HG03045 (cell line): ENCODE measurements at regions not wholly inside any gene's neighbourhood (a gene's known extent, or its start where the extent isn't known, plus 50 kb on each side); places are given as distances from the start of the nearest gene placed in this dataset.

Experiments used
- ATAC-seq: cut with Tn5 transposase; IDR thresholded peaks from one replicate; pipeline ENCODE4 v1.9.1; 2021; ENCODE audit warnings: mild to moderate bottlenecking, moderate library complexity; ENCODE audit not compliant: unreplicated experiment

- ATAC-seq, result no peak
Observed at GRCh38 chr12:92337128-92337527, 191.5 kb upstream of the BTG1 start.

DNA sequence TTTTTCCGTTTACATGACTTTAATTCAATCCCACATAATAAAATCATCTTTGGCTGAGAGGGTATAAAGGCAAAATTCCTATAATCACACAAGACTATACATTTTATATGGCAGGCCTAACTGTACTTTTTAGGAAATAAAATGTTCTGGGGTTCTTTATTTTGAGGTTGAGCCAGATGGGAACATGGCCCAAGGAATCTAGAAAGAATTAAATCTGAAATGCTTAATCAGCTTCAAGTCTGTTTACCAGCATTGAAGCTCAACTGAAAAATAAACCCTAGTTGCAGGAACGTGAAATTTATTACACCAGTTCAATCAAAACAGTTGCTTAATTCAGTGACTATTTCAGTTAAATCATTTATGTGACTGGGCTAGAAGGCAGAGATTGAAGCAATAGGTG is 191.0 kb upstream of the BTG1 start:
- no peak for ATAC-seq

GRCh38 chr12:92335831-92336230 is 190.2 kb upstream of the BTG1 start:
- ATAC-seq, result no peak

- no peak for ATAC-seq
Observed at GRCh38 chr12:92334552-92334951, 188.9 kb upstream of the BTG1 start.

DNA sequence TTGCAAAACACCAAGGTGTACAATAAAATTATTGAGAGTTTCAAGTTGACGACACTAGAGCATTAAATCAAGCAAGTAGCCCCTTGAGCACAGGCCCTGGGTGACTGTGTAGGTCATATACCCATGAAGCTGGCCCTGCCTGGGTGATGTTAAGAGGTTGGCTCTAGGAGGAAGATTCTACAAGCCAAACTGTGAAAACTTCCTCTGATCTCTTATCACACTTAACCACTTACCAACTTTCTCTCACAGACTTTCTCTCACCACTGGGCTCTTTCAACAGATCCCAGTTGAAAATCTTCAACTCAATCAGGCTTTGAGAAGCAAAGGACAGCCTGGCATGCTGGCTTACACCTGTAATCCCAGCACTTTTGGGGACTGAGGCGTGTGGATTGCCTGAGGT is 186.9 kb upstream of the BTG1 start:
- no peak for ATAC-seq

DNA sequence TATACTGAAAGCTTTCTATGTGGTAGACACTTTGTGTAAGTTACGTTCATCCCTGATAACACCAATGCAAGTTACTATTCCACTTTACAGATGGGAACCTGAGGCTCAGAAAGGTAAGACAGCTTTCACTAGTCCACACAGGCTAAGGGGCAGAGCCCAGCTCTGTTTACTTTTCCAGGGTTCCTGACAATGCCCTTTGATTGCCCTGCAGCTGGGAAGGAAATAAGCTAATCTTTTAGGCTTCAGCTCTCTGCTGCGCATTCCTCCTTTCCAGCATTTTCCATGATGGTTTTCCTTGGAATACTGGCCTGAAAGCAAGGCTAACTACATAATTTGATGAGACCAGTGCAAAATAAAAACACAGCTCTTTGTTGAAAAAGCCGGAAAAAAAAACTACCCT is 185.7 kb upstream of the BTG1 start:
- no peak for ATAC-seq

GRCh38 chr12:92330654-92331053 is 185.0 kb upstream of the BTG1 start:
- ATAC-seq, result no peak

DNA sequence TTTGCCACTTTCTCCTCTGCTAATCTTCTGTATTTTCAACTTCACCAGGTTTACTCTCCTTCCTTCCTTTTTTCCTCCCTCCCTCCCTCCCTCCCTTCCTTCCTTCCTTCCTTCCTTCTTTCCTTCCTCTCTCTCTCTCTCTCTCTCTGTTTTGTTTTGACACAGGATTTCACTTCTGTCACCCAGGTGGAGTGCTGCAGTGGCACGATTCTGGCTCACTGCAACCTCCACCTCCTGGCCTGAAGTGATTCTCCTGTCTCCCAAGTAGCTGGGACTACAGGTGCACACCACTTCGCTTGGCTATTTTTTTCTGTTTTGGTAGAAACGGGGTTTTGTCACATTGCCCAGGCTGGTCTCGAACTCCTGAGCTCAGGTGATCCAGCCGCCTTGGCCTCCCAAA is 181.2 kb upstream of the BTG1 start:
- no peak for ATAC-seq

GRCh38 chr12:92324849-92325500 is 179.3 kb upstream of the BTG1 start:
- ATAC-seq, result no peak

GRCh38 chr12:92312463-92312964 is 166.9 kb upstream of the BTG1 start:
- ATAC-seq, result no peak

GRCh38 chr12:92304371-92305055 is 158.9 kb upstream of the BTG1 start:
- no peak for ATAC-seq

GRCh38 chr12:92302041-92302829 is 156.6 kb upstream of the BTG1 start:
- no peak for ATAC-seq

DNA sequence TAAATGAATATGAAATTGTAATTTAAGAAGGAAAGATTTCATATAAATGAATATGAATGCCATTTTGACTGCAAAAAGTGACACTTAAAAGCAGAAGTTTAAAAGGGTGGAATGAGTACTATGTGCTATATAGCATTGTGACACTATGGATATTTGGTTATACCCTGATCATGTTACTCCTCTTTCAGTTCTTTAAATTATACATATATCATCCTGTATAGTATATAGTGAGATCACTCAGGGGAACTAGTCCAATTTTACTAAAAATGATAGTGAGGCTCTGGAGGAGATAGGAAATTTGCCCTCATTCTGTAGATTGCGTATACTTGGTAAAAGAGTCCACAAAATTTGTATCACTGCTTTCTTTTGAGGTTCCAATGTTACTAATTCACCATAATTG is 155.7 kb upstream of the BTG1 start:
- no peak for ATAC-seq

- no peak for ATAC-seq
Observed at GRCh38 chr12:92300777-92301176, 155.1 kb upstream of the BTG1 start.

DNA sequence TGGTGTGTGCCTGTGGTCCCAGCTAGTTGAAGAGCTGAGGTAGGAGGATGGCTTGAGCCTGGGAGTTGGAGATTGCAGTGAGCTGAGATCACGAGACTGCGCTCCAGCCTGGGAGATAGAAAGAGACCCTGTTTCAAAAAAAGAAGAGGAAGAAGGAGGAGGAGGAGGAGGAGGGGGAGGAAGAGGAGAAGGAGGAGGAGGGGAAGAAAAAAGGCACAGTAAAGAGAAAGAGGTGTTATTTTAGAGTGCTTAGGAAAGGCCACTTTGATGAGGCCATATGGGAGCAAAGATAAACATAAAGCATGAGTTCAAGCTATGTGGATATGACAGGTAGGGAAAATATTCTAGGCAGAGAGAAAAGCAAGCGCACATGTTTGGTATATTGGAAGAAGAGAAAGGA is 154.1 kb upstream of the BTG1 start:
- no peak for ATAC-seq

DNA sequence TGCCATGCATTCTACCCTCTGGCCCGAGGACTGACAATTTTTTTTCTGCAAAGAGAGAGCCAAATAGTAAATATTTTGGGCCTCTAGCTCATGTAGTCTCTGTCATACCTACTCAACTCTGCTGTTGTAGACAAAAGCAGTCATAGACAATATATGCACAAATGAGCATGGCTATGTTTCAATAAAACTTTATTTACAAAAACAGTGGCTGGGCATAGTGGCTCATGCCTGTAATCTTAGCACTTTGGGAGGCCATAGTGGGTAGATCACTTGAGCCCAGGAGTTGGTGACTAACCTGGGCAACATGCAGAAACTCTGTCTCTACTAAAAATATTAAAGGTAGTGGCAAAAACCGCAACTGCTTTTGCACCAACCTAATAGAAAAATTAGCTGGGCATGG is 153.7 kb upstream of the BTG1 start:
- ATAC-seq, result no peak

- ATAC-seq, result no peak
Observed at GRCh38 chr12:92297932-92298696, 152.5 kb upstream of the BTG1 start.

GRCh38 chr12:92297405-92297804 is 151.8 kb upstream of the BTG1 start:
- ATAC-seq, result no peak

DNA sequence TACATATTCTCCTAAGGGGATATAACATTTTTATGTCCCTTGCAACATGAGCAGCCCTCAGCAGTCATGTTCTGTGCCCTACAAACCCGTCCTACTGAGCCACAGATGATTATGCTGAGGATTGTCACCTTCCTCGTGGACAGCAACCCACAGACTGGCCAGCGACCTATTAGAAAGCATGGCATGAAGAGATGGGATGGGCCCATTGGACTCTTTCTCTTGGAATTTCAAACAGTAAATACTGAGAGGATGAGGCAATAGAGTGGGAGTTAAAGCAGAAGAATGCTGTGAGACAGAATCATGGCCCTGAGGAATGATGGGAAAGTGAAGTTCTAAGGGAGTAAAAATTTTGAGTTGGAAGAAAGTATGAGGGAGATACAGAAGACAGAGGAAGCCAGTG is 149.9 kb upstream of the BTG1 start:
- ATAC-seq, result no peak

GRCh38 chr12:92294676-92295440 is 149.2 kb upstream of the BTG1 start:
- no peak for ATAC-seq
